Mesendoderm (in vitro differentiated cells): ENCODE measurements at regions not wholly inside any gene's neighbourhood (a gene's known extent, or its start where the extent isn't known, plus 50 kb on each side); places are given as distances from the start of the nearest gene placed in this dataset.

Experiments used
- DNase-seq: peaks from one replicate; pipeline ENCODE4 v3.0.0; 2013
- H2AK5ac ChIP-seq: 2 replicates; pipeline ENCODE4 v1.6.1; 2013; ENCODE audit warnings: low read length, inconsistent platforms
- H2BK120ac ChIP-seq: 2 replicates; pipeline ENCODE4 v1.6.1; 2013; ENCODE audit warnings: low read depth, mild to moderate bottlenecking, low read length, moderate library complexity, mixed read lengths
- H2BK15ac ChIP-seq: replicated peaks from 2 replicates; pipeline ENCODE4 v1.6.1; 2013; ENCODE audit warnings: low read depth, mild to moderate bottlenecking, moderate library complexity
- H2BK5ac ChIP-seq: 2 replicates; pipeline ENCODE4 v1.6.1; 2013; ENCODE audit warnings: low read length, inconsistent platforms
- H3K18ac ChIP-seq: 2 replicates; pipeline ENCODE4 v1.6.1; 2013; ENCODE audit warnings: mild to moderate bottlenecking, low read length, mixed read lengths
- H3K23ac ChIP-seq: one replicate; pipeline ENCODE4 v1.6.1; 2013; ENCODE audit warnings: low read length
- H3K27ac ChIP-seq: 2 replicates; pipeline ENCODE4 v1.5.1; 2013; ENCODE audit warnings: low read depth, mild to moderate bottlenecking, inconsistent platforms, low read length, moderate library complexity
- H3K27me3 ChIP-seq: 2 replicates; pipeline ENCODE4 v1.6.1; 2013; ENCODE audit warnings: low read length, control low read depth, mild to moderate bottlenecking, inconsistent platforms; ENCODE audit not compliant: insufficient read depth, poor library complexity
- H3K36me3 ChIP-seq: 2 replicates; pipeline ENCODE4 v1.6.1; 2013; ENCODE audit warnings: low read length, inconsistent platforms; ENCODE audit not compliant: control insufficient read depth, insufficient read depth
- H3K4ac ChIP-seq: one replicate; pipeline ENCODE4 v1.6.1; 2013; ENCODE audit warnings: low read depth, mild to moderate bottlenecking, low read length, moderate library complexity
- H3K4me1 ChIP-seq: 2 replicates; pipeline ENCODE4 v1.6.1; 2013; ENCODE audit warnings: low read depth, low read length, inconsistent platforms; ENCODE audit not compliant: control insufficient read depth
- H3K4me2 ChIP-seq: 2 replicates; pipeline ENCODE4 v1.6.1; 2013; ENCODE audit warnings: low read length
- H3K4me3 ChIP-seq: 2 replicates; pipeline ENCODE4 v1.5.1; 2013; ENCODE audit warnings: mild to moderate bottlenecking, low read length
- H3K56ac ChIP-seq: one replicate; pipeline ENCODE4 v1.6.1; 2013; ENCODE audit warnings: low read length
- H3K79me1 ChIP-seq: 2 replicates; pipeline ENCODE4 v1.6.1; 2013; ENCODE audit warnings: low read length, inconsistent platforms
- H3K79me2 ChIP-seq: 2 replicates; pipeline ENCODE4 v1.6.1; 2013; ENCODE audit warnings: mild to moderate bottlenecking, low read length; ENCODE audit not compliant: control insufficient read depth, insufficient read depth
- H3K9ac ChIP-seq: 2 replicates; pipeline ENCODE4 v1.6.1; 2013; ENCODE audit warnings: low read length, inconsistent platforms
- H4K5ac ChIP-seq: one replicate; pipeline ENCODE4 v1.6.1; 2013; ENCODE audit warnings: low read length
- H4K8ac ChIP-seq: one replicate; pipeline ENCODE4 v1.6.1; 2013; ENCODE audit warnings: low read depth, mild to moderate bottlenecking, control low read depth, low read length, moderate library complexity
- WGBS: extraction: QIAGEN DNeasy Blood & Tissue Kit; methylation state at CpG from one replicate; pipeline ENCODE4 v1.1.7; 2013; ENCODE audit warnings: low lambda C conversion rate, missing lambda C conversion rate; ENCODE audit not compliant: insufficient coverage; ENCODE audit errors: extremely low coverage; 5-methylcytosine and 5-hydroxymethylcytosine counted together

DNA sequence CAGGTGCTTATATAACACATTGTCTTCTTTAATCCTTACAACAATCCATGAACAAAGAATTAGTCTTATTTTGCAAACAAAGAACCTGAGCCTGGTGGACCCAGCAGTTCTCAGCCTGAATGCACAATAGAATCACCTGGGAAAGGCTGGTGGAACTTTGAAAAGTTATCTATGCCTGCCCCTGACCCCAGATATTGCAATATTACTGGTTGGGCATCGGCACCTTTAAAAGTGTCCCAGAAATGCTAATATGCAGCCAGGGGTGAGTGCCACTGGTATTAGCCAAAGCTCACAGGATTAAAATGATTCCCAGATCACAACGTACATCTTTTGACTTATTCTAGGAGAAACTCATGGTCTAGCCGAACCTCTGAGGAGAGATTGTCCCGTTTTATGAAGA, 268.8 kb downstream of the KLF5 start:
- Histone ChIP-seq H3K56ac (no peak overlapping the region), H2BK120ac (no peak overlapping the region), H3K9ac (no peak overlapping the region), H3K79me1 (no peaks in the 10 kb centered on the region), H3K4me2 (no peak overlapping the region), H3K4me3 (no peak overlapping the region), H3K79me2 (no peaks in the 10 kb centered on the region), H3K18ac (no peak overlapping the region), H3K4ac (no peak overlapping the region), H3K4me1 (no peaks in the 10 kb centered on the region), H4K5ac (no peak overlapping the region), H3K36me3 (no peaks in the 10 kb centered on the region), H3K27me3 (no peaks in the 10 kb centered on the region), H4K8ac (no peak overlapping the region), H2AK5ac (no peak overlapping the region), H3K23ac (no peak overlapping the region), H2BK5ac (no peak overlapping the region), H2BK15ac (no peak overlapping the region), H3K27ac (no peak overlapping the region)
- WGBS = no CpG with 5 or more reads among the region's 4 CpGs
- DNase-seq = no peak

DNA sequence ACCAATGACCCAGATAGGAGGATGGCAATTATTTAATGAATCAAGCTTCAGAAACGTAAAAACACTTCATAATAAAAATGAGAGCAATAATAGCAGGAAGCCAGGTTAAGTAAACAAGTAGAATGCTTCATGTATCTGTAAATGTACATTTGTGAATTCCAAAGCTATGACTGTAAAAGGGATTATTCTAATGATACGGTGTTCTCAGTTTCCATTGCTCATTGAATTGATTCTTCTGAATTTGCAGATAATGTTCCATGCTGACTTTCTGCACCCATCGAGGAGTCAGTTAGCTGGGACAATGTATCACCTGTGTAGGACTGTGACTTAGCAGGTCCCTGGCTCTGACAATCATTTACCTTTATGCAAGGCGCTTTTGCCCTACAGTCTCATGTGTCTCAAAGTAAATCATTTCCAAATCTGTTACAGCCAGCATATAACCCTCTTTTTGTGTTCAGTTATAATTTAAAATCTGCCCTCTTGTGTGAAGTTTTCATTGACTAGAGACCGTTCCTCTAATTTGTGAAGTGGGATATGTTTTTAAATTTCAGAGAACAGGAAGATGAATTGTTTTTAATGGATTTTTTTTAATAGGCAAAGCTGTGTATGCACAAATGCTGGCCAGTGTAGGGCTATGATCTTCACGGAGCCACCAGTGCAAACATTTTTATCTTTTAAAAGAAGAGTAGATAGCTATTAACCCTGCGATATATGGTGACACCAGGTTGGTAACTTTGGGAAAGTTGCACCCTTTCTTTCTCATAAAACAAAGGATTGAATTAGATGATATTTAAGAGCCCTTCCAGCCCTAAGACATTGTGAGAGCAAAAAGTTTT, 267.1 kb downstream of the KLF5 start:
- Histone ChIP-seq H4K8ac (no peak overlapping the region), H3K4ac (no peak overlapping the region), H3K36me3 (no peaks in the 10 kb centered on the region), H2BK5ac (no peak overlapping the region), H3K18ac (no peak overlapping the region), H2BK120ac (no peak overlapping the region), H2AK5ac (no peak overlapping the region), H3K27ac (no peak overlapping the region), H3K4me1 (no peaks in the 10 kb centered on the region), H3K79me1 (no peaks in the 10 kb centered on the region), H2BK15ac (no peak overlapping the region), H3K4me3 (no peak overlapping the region), H3K79me2 (no peaks in the 10 kb centered on the region), H3K56ac (no peak overlapping the region), H3K4me2 (no peak overlapping the region), H3K9ac (no peak overlapping the region), H4K5ac (no peak overlapping the region), H3K27me3 (no peaks in the 10 kb centered on the region), H3K23ac (no peak overlapping the region)
- DNase-seq = no peak
- WGBS = 100% methylated on average over 1 of the region's 7 CpGs

DNA sequence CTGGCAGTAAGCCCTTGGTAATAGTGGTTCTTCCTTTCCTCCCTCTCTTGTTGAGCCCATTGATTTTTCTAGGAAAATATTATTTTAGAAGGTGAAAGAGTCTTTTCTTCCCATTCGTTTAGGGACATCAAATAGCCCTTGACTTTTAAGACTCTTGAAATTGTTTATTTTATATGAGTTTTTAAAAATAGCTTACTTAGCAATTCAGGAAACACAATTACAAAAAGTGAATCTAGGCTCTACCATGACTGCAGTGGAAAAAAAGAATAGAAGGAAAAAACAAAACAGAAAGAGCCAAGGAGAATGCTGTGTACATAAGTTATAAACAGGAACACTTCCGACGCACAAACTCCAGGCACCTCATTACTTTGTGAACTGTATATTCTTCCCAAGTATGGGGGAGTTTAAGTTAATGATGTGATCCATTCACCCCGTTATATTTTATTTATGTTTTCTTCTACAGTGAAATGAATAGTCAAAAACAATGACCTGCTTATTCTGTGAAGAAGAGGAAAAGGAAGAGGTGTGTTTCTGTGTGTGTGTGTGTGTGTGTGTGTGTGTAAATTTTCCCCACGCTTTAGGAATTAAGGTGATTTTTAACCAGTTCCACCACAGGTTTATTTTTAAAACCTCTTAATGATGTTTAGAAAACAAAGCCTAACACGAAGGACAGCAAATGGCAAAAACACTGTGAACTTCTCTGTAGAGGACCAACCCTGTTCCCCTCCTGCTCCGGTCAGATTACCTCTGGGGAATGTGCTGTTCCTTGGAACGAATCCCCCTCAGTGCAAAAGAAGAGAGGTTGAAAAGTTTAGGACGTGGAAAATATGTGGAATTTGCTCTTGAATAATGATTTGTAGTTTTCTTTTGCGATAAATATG, 266.3 kb downstream of the KLF5 start:
- Histone ChIP-seq H3K4me2 (no peak overlapping the region), H3K4me3 (no peak overlapping the region), H2AK5ac (no peak overlapping the region), H2BK15ac (no peak overlapping the region), H3K27ac (no peak overlapping the region), H3K56ac (no peak overlapping the region), H3K27me3 (no peaks in the 10 kb centered on the region), H3K18ac (peak overlapping the region; percentile 28), H3K79me1 (no peaks in the 10 kb centered on the region), H4K8ac (no peak overlapping the region), H3K4me1 (no peaks in the 10 kb centered on the region), H3K9ac (no peak overlapping the region), H2BK120ac (no peak overlapping the region), H4K5ac (no peak overlapping the region), H3K23ac (no peak overlapping the region), H2BK5ac (no peak overlapping the region), H3K79me2 (no peaks in the 10 kb centered on the region), H3K36me3 (no peaks in the 10 kb centered on the region), H3K4ac (no peak overlapping the region)
- no peak for DNase-seq
- WGBS = 100% methylated on average over 2 of the region's 10 CpGs

DNA sequence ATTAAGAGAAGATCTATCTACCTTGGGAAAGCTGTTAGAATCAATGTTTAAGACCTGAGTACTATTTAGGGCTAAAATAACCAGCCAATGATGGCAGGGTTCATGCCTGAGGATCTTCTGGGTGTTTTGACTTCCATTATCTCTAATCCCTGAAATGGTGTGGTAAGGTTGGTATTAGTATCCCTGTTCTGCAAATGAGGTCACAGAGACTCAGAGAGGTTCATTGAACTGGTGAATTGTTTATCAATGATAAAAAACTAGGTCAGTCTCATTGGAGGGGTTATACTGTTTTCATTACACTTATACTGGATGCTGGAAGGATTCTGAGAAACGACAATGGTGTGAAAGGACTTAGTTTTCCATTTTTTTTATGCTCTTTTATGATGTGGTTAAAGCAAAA, 264.8 kb downstream of the KLF5 start:
- Histone ChIP-seq H3K18ac (no peak overlapping the region), H3K4me1 (no peaks in the 10 kb centered on the region), H3K36me3 (no peaks in the 10 kb centered on the region), H2AK5ac (no peak overlapping the region), H3K9ac (no peak overlapping the region), H2BK120ac (no peak overlapping the region), H3K56ac (no peak overlapping the region), H3K4me3 (no peak overlapping the region), H2BK15ac (no peak overlapping the region), H4K5ac (no peak overlapping the region), H3K27ac (no peak overlapping the region), H3K4ac (no peak overlapping the region), H4K8ac (no peak overlapping the region), H3K27me3 (no peaks in the 10 kb centered on the region), H3K79me1 (no peaks in the 10 kb centered on the region), H3K23ac (no peak overlapping the region), H3K4me2 (no peak overlapping the region), H3K79me2 (no peaks in the 10 kb centered on the region), H2BK5ac (no peak overlapping the region)
- no peak for DNase-seq
- no CpG with 5 or more reads among the region's 1 CpG for WGBS

DNA sequence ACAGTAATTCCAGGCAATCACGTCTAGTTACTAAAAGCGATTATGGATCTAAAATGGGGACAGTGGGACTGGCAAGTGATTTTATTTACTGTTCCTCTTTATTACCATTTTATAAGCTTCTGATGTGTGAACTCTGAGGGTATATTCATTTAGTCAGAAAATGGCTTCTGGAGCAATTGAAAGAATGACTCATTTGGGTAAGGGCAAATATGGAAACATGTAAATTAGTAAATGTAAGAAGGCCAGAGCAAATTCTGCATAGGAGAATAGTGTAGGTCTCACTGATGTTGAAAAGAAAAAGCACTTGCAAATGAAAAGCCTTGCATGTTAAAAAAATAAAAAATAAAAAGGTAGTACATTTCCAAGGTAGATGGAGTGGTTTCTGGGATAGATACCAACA, 262.2 kb downstream of the KLF5 start:
- no peaks in the 10 kb centered on the region for H3K79me1 ChIP-seq
- no peak overlapping the region for H4K5ac ChIP-seq
- no peaks in the 10 kb centered on the region for H3K27me3 ChIP-seq
- no peak for DNase-seq
- WGBS = no CpG with 5 or more reads among the region's 2 CpGs
- H2BK5ac ChIP-seq = no peak overlapping the region
- H3K9ac ChIP-seq = no peak overlapping the region
- no peak overlapping the region for H3K4me3 ChIP-seq
- H3K56ac ChIP-seq = no peak overlapping the region
- no peaks in the 10 kb centered on the region for H3K36me3 ChIP-seq
- no peak overlapping the region for H2BK120ac ChIP-seq
- no peaks in the 10 kb centered on the region for H3K4me1 ChIP-seq
- H2BK15ac ChIP-seq = no peak overlapping the region
- H3K27ac ChIP-seq = no peak overlapping the region
- H3K4ac ChIP-seq = no peak overlapping the region
- no peak overlapping the region for H3K4me2 ChIP-seq
- no peaks in the 10 kb centered on the region for H3K79me2 ChIP-seq
- no peak overlapping the region for H3K23ac ChIP-seq
- no peak overlapping the region for H3K18ac ChIP-seq
- no peak overlapping the region for H2AK5ac ChIP-seq
- no peak overlapping the region for H4K8ac ChIP-seq
